Neural progenitor cell (in vitro differentiated cells): ENCODE measurements at regions not wholly inside any gene's neighbourhood (a gene's known extent, or its start where the extent isn't known, plus 50 kb on each side); places are given as distances from the start of the nearest gene placed in this dataset.

Experiments
- DNase-seq: peaks from one replicate; pipeline ENCODE4 v3.0.0-alpha.2; 2016; ENCODE audit warnings: low spot score
- H2AFZ ChIP-seq: fragments of 200-600 bp; sonication (generic); replicated peaks from 2 replicates; pipeline ENCODE4 v1.6.1; 2016; ENCODE audit warnings: antibody characterized with exemption
- H3F3A ChIP-seq: fragments of 200-600 bp; sonication (generic); 2 replicates; pipeline ENCODE4 v1.6.1; 2016; ENCODE audit warnings: antibody characterized with exemption, low read depth
- H3K27ac ChIP-seq: fragments of 200-600 bp; sonication (generic); 2 replicates; pipeline ENCODE4 v1.5.1; 2016; ENCODE audit warnings: mild to moderate bottlenecking
- H3K27me3 ChIP-seq: fragments of 200-600 bp; sonication (generic); 2 replicates; pipeline ENCODE4 v1.6.1; 2016; ENCODE audit warnings: mild to moderate bottlenecking, moderate library complexity
- H3K36me3 ChIP-seq: fragments of 200-600 bp; sonication (generic); 2 replicates; pipeline ENCODE4 v1.5.1; 2016
- H3K4me1 ChIP-seq: fragments of 200-600 bp; sonication (generic); 2 replicates; pipeline ENCODE4 v1.6.1; 2016; ENCODE audit warnings: mixed run types
- H3K4me2 ChIP-seq: fragments of 200-600 bp; sonication (generic); 2 replicates; pipeline ENCODE4 v1.6.1; 2016
- H3K4me3 ChIP-seq: fragments of 200-600 bp; sonication (generic); 2 replicates; pipeline ENCODE4 v1.5.1; 2016
- H3K79me2 ChIP-seq: fragments of 200-600 bp; sonication (generic); 2 replicates; pipeline ENCODE4 v1.6.1; 2016; ENCODE audit warnings: low read depth
- H3K9ac ChIP-seq: fragments of 200-600 bp; sonication (generic); 2 replicates; pipeline ENCODE4 v1.6.1; 2016
- H3K9me3 ChIP-seq: fragments of 200-600 bp; sonication (generic); 2 replicates; pipeline ENCODE4 v1.5.1; 2016; ENCODE audit warnings: low read depth
- H4K20me1 ChIP-seq: fragments of 200-600 bp; sonication (generic); 2 replicates; pipeline ENCODE4 v1.6.1; 2016; ENCODE audit warnings: low read depth
- H3K27ac Mint-ChIP-seq: 3 replicates; pipeline ENCODE4 v1.8.0; 2021; ENCODE audit warnings: mixed read lengths
- H3K27me3 Mint-ChIP-seq: 2 replicates; pipeline ENCODE4 v1.8.0; 2022; ENCODE audit warnings: low read depth, mild to moderate bottlenecking, inconsistent platforms, moderate library complexity, mixed read lengths; ENCODE audit not compliant: insufficient read depth
- H3K36me3 Mint-ChIP-seq: 3 replicates; pipeline ENCODE4 v1.8.0; 2021; ENCODE audit warnings: mixed read lengths
- H3K4me1 Mint-ChIP-seq: 3 replicates; pipeline ENCODE4 v1.8.0; 2021; ENCODE audit warnings: mixed read lengths
- H3K4me3 Mint-ChIP-seq: 3 replicates; pipeline ENCODE4 v1.8.0; 2021; ENCODE audit warnings: mild to moderate bottlenecking, moderate library complexity, mixed read lengths
- H3K9me3 Mint-ChIP-seq: 3 replicates; pipeline ENCODE4 v1.8.0; 2020; ENCODE audit warnings: mixed read lengths
- EZH2 ChIP-seq: fragments of 200-600 bp; sonication (generic); IDR thresholded peaks from 2 replicates; pipeline ENCODE4 v1.6.1; 2017; ENCODE audit warnings: antibody characterized with exemption, mild to moderate bottlenecking, moderate library complexity
- EZH2phosphoT487 ChIP-seq: fragments of 200-600 bp; sonication (generic); IDR thresholded peaks from 2 replicates; pipeline ENCODE4 v1.6.1; 2017; ENCODE audit warnings: antibody characterized with exemption
- TF ChIP-seq, protein P1 (sequence below): fragments of 200-600 bp; sonication (generic); IDR thresholded peaks from 2 replicates; pipeline ENCODE4 v1.5.1; 2017; ENCODE audit warnings: antibody characterized with exemption, mild to moderate bottlenecking

DNA sequence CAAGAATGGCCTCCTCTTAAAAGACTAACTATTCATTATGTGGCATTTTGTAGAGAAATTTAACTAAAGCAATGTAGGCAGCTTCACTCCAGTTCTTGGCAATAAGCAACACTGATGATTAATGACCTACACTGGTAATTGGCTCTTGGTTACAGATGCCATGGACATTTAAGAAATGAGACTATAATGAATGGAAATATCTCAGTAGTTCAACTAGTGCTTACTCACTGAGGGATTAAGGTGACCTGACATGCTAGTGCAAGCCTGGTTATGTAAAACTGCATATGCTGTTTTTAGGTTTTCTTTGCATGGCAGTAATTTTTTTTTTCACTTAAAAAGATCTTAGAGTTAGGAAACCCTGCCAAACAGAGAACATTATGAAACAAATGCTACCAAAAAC lies 152.7 kb upstream of the AADAT start:
- H3K4me3 ChIP-seq = no peak overlapping the region
- no peak overlapping the region for H2AFZ ChIP-seq
- Mint-ChIP-seq H3K4me3 (no peak overlapping the region), H3K27me3 (no peaks in the 10 kb centered on the region), H3K36me3 (no peaks in the 10 kb centered on the region), H3K27ac (no peak overlapping the region), H3K4me1 (peaks cover 9% of the 10 kb centered on the region), H3K9me3 (no peaks in the 10 kb centered on the region)
- H3K9ac ChIP-seq = no peak overlapping the region
- H3K79me2 ChIP-seq = no peaks in the 10 kb centered on the region
- H3K4me2 ChIP-seq = no peak overlapping the region
- no peaks in the 10 kb centered on the region for H4K20me1 ChIP-seq
- no peak overlapping the region for H3K27ac ChIP-seq
- no peak for DNase-seq
- H3F3A ChIP-seq = no peaks in the 10 kb centered on the region
- no peaks in the 10 kb centered on the region for H3K27me3 ChIP-seq
- no peaks in the 10 kb centered on the region for H3K9me3 ChIP-seq
- no peaks in the 10 kb centered on the region for H3K36me3 ChIP-seq
- no peaks in the 10 kb centered on the region for H3K4me1 ChIP-seq
- TF ChIP-seq, protein P1, sequence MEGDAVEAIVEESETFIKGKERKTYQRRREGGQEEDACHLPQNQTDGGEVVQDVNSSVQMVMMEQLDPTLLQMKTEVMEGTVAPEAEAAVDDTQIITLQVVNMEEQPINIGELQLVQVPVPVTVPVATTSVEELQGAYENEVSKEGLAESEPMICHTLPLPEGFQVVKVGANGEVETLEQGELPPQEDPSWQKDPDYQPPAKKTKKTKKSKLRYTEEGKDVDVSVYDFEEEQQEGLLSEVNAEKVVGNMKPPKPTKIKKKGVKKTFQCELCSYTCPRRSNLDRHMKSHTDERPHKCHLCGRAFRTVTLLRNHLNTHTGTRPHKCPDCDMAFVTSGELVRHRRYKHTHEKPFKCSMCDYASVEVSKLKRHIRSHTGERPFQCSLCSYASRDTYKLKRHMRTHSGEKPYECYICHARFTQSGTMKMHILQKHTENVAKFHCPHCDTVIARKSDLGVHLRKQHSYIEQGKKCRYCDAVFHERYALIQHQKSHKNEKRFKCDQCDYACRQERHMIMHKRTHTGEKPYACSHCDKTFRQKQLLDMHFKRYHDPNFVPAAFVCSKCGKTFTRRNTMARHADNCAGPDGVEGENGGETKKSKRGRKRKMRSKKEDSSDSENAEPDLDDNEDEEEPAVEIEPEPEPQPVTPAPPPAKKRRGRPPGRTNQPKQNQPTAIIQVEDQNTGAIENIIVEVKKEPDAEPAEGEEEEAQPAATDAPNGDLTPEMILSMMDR = no peak
- no peak for TF ChIP-seq EZH2
- no peak for TF ChIP-seq EZH2phosphoT487

DNA sequence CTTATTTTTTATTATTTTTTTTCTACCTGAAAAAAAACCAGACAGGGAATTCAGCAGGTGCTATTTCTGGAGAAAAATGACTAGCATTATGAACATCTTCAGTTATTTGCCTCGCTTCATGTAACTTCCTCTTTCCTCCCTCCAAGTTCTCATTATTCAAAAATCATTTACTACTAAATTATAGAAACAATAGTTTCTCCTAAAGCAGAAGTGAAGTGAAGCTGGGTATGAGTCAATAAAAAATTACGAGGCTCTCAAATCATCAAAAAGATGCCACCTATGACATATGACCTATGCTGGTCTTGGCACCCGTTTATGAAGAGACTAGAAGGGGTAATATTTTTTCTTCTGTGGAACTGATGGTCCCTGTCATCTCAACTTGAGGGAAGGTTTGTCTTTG lies 145.0 kb upstream of the AADAT start:
- no peaks in the 10 kb centered on the region for H3K9me3 ChIP-seq
- Mint-ChIP-seq H3K27me3 (no peaks in the 10 kb centered on the region), H3K9me3 (no peaks in the 10 kb centered on the region), H3K36me3 (no peaks in the 10 kb centered on the region), H3K4me1 (no peaks in the 10 kb centered on the region), H3K27ac (no peak overlapping the region), H3K4me3 (no peak overlapping the region)
- no peaks in the 10 kb centered on the region for H4K20me1 ChIP-seq
- no peak overlapping the region for H2AFZ ChIP-seq
- TF ChIP-seq, protein P1 = no peak
- TF ChIP-seq EZH2 (no peak), EZH2phosphoT487 (no peak)
- no peak for DNase-seq
- no peak overlapping the region for H3K27ac ChIP-seq
- no peaks in the 10 kb centered on the region for H3K27me3 ChIP-seq
- H3K4me3 ChIP-seq = no peak overlapping the region
- H3K9ac ChIP-seq = no peak overlapping the region
- H3K4me1 ChIP-seq = no peaks in the 10 kb centered on the region
- H3K36me3 ChIP-seq = no peaks in the 10 kb centered on the region
- no peaks in the 10 kb centered on the region for H3F3A ChIP-seq
- H3K79me2 ChIP-seq = no peaks in the 10 kb centered on the region
- H3K4me2 ChIP-seq = no peak overlapping the region

DNA sequence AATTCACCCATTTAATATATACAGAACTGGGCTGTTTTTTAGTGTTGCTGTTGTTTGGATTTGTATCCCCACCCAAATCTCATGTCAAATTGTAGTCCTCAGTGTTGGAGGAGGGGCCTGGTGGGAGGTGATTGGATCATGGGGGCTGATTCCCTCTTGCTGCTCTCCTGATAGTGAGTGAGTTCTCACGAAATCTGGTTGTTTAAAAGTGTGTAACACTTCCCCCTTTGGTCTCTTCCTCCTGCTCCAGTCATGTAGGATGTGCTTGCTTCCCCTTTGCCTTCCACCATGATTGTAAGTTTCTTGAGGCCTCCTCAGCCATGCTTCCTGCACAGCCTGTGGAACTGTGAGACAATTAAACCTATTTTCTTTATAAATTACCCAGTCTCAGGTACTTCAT lies 141.6 kb upstream of the AADAT start:
- no peaks in the 10 kb centered on the region for H3K79me2 ChIP-seq
- H3K9me3 Mint-ChIP-seq = no peaks in the 10 kb centered on the region
- H3K27ac Mint-ChIP-seq = no peak overlapping the region
- no peaks in the 10 kb centered on the region for H3K36me3 ChIP-seq
- H4K20me1 ChIP-seq = no peaks in the 10 kb centered on the region
- no peak overlapping the region for H3K4me3 Mint-ChIP-seq
- TF ChIP-seq, protein P1 = no peak
- TF ChIP-seq EZH2 = no peak
- no peak for TF ChIP-seq EZH2phosphoT487
- H2AFZ ChIP-seq = peak overlapping the region; percentile 13
- H3K9ac ChIP-seq = no peak overlapping the region
- peaks cover 8% of the 10 kb centered on the region for H3K4me1 ChIP-seq
- H3K36me3 Mint-ChIP-seq = no peaks in the 10 kb centered on the region
- H3K27me3 ChIP-seq = no peaks in the 10 kb centered on the region
- DNase-seq = no peak
- no peak overlapping the region for H3K27ac ChIP-seq
- H3K4me1 Mint-ChIP-seq = no peaks in the 10 kb centered on the region
- no peaks in the 10 kb centered on the region for H3K9me3 ChIP-seq
- no peaks in the 10 kb centered on the region for H3F3A ChIP-seq
- H3K27me3 Mint-ChIP-seq = no peaks in the 10 kb centered on the region
- no peak overlapping the region for H3K4me2 ChIP-seq
- no peak overlapping the region for H3K4me3 ChIP-seq

DNA sequence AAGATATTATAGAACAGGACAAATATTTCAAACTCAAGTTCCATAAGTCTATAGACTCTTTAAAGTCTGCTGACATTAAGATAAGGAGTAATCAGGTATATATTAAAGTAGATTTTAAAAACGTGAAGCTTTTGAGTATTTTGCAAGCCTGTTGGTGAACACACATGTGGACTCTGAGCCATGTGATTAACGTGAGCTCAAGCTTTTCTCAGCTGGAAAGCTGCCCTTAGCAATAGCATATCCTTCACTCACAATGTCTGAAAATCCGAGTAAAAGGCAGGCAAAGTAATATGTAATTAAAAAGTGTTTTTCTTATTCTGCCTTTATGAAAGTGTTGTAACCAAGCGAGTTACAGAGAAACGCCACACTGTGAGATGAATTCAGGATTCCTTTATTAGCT lies 140.5 kb upstream of the AADAT start:
- no peaks in the 10 kb centered on the region for H3F3A ChIP-seq
- no peaks in the 10 kb centered on the region for H3K36me3 Mint-ChIP-seq
- H2AFZ ChIP-seq = no peak overlapping the region
- no peak overlapping the region for H3K4me3 Mint-ChIP-seq
- no peaks in the 10 kb centered on the region for H3K79me2 ChIP-seq
- no peaks in the 10 kb centered on the region for H3K4me1 Mint-ChIP-seq
- no peaks in the 10 kb centered on the region for H3K9me3 Mint-ChIP-seq
- no peak overlapping the region for H3K27ac Mint-ChIP-seq
- H3K4me3 ChIP-seq = no peak overlapping the region
- peaks cover 8% of the 10 kb centered on the region for H3K4me1 ChIP-seq
- H3K36me3 ChIP-seq = no peaks in the 10 kb centered on the region
- no peak for DNase-seq
- H3K9ac ChIP-seq = no peak overlapping the region
- H3K27me3 ChIP-seq = no peaks in the 10 kb centered on the region
- H3K27ac ChIP-seq = no peak overlapping the region
- no peaks in the 10 kb centered on the region for H3K27me3 Mint-ChIP-seq
- no peaks in the 10 kb centered on the region for H4K20me1 ChIP-seq
- H3K4me2 ChIP-seq = no peak overlapping the region
- no peak for TF ChIP-seq EZH2
- TF ChIP-seq EZH2phosphoT487 = no peak
- TF ChIP-seq, protein P1 = no peak
- H3K9me3 ChIP-seq = no peaks in the 10 kb centered on the region
